Esophagus squamous epithelium (tissue), 4 donors: ENCODE measurements at regions not wholly inside any gene's neighbourhood (a gene's known extent, or its start where the extent isn't known, plus 50 kb on each side); places are given as distances from the start of the nearest gene placed in this dataset.

ENCODE experiments used
- POLR2A ChIP-seq, 4 donors: fragments of 450-650 bp; IDR thresholded peaks; one replicate each; pipeline ENCODE4 v1.6.1; 2017; ENCODE audit warnings: antibody characterized with exemption in 4 of 4, mild to moderate bottlenecking in 4 of 4, moderate library complexity in 3 of 4
- TF ChIP-seq, protein P1 (sequence below), 6 experiments: fragments of 450-650 bp in 4 of 6; fragments of 200-600 bp in 2 of 6; sonication (generic) in 2 of 6; IDR thresholded peaks; one replicate each; pipeline ENCODE4 v1.5.1; 2016 to 2019; ENCODE audit warnings: antibody characterized with exemption in 6 of 6, mild to moderate bottlenecking in 4 of 6, moderate library complexity in 4 of 6

DNA sequence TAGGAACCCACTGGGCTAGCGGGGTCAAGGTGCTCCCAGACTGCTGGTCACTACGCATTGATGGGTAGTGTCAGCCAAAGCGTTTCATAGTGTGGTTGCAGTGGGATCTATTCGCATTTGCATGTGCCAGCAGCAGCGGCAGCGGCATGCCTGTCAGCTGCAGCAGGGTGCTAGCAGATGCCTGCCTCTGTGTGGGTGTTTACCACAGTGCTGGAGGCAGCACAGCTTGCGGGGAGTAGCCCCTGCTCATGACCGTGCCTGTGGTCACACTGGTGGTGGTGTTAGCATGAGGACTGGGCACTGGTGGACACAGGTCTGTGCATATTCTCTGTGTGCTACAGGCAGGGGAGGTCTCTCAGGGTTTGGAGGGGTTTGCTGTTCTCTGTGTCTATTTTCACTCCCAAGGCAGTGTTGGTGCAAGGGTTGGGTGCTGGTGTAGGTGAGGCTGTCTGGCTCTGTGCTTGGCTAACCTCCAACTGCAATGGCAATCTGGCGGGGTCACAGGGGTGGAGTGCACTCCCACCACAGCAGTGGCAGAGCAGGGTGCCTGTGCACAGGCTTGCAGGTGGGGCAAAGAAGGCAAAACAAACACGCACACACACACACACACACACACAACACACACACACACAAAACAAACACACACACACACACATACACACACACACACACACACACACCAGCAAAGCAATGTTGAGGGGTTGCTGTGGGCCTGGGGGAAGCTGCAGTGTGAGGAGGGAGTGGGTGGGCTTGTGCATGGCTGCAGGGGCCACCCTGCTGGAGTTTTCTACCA is 184.4 kb downstream of the GLUD2 start:
- TF ChIP-seq POLR2A (IDR thresholded peaks at IDR 0.05): no peak
- TF ChIP-seq, protein P1, sequence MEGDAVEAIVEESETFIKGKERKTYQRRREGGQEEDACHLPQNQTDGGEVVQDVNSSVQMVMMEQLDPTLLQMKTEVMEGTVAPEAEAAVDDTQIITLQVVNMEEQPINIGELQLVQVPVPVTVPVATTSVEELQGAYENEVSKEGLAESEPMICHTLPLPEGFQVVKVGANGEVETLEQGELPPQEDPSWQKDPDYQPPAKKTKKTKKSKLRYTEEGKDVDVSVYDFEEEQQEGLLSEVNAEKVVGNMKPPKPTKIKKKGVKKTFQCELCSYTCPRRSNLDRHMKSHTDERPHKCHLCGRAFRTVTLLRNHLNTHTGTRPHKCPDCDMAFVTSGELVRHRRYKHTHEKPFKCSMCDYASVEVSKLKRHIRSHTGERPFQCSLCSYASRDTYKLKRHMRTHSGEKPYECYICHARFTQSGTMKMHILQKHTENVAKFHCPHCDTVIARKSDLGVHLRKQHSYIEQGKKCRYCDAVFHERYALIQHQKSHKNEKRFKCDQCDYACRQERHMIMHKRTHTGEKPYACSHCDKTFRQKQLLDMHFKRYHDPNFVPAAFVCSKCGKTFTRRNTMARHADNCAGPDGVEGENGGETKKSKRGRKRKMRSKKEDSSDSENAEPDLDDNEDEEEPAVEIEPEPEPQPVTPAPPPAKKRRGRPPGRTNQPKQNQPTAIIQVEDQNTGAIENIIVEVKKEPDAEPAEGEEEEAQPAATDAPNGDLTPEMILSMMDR (IDR thresholded peaks at IDR 0.05): no peak
